HEK293 (cell line): ENCODE measurements at regions not wholly inside any gene's neighbourhood (a gene's known extent, or its start where the extent isn't known, plus 50 kb on each side); places are given as distances from the start of the nearest gene placed in this dataset.

Source experiments
- GLI4 ChIP-seq: fragments of 450-650 bp; formaldehyde crosslinking; IDR thresholded peaks from 2 replicates; pipeline ENCODE4 v1.5.1; 2016; ENCODE audit warnings: missing biosample characterization, missing genetic modification characterization
- KLF10 ChIP-seq: fragments of 450-650 bp; IDR thresholded peaks from 2 replicates; pipeline ENCODE4 v1.5.1; 2018; ENCODE audit warnings: missing biosample characterization, mild to moderate bottlenecking, missing genetic modification characterization
- MYNN ChIP-seq: fragments of 450-650 bp; formaldehyde crosslinking; IDR thresholded peaks from 2 replicates; pipeline ENCODE4 v1.5.1; 2016; ENCODE audit warnings: missing biosample characterization, missing genetic modification characterization, borderline replicate concordance
- REST ChIP-seq: fragments of 450-650 bp; formaldehyde crosslinking; IDR thresholded peaks from 2 replicates; pipeline ENCODE4 v1.5.1; 2016; ENCODE audit warnings: missing biosample characterization, missing genetic modification characterization
- YY1 ChIP-seq: fragments of 450-650 bp; formaldehyde crosslinking; IDR thresholded peaks from 2 replicates; pipeline ENCODE4 v1.5.1; 2018; ENCODE audit warnings: missing biosample characterization, missing genetic modification characterization
- ZNF37A ChIP-seq: fragments of 450-650 bp; IDR thresholded peaks from 2 replicates; pipeline ENCODE4 v1.5.1; 2018; ENCODE audit warnings: missing biosample characterization, missing genetic modification characterization
- ZNF416 ChIP-seq: fragments of 450-650 bp; formaldehyde crosslinking; IDR thresholded peaks from 2 replicates; pipeline ENCODE4 v1.5.1; 2016; ENCODE audit warnings: missing biosample characterization, missing genetic modification characterization
- ZNF530 ChIP-seq: fragments of 450-650 bp; formaldehyde crosslinking; IDR thresholded peaks from 2 replicates; pipeline ENCODE4 v1.5.1; 2016; ENCODE audit warnings: low read depth, missing biosample characterization, missing genetic modification characterization
- ZNF768 ChIP-seq: fragments of 450-650 bp; formaldehyde crosslinking; IDR thresholded peaks from 2 replicates; pipeline ENCODE4 v1.5.1; 2018; ENCODE audit warnings: missing biosample characterization, mild to moderate bottlenecking, missing genetic modification characterization
- ZNF777 ChIP-seq: fragments of 450-650 bp; formaldehyde crosslinking; IDR thresholded peaks from 2 replicates; pipeline ENCODE4 v1.5.1; 2017; ENCODE audit warnings: missing biosample characterization, missing genetic modification characterization, borderline replicate concordance
- TF ChIP-seq, protein P1 (sequence below): fragments of 450-650 bp; formaldehyde crosslinking; IDR thresholded peaks from 2 replicates; pipeline ENCODE4 v1.5.1; 2016; ENCODE audit warnings: missing biosample characterization, missing genetic modification characterization

DNA sequence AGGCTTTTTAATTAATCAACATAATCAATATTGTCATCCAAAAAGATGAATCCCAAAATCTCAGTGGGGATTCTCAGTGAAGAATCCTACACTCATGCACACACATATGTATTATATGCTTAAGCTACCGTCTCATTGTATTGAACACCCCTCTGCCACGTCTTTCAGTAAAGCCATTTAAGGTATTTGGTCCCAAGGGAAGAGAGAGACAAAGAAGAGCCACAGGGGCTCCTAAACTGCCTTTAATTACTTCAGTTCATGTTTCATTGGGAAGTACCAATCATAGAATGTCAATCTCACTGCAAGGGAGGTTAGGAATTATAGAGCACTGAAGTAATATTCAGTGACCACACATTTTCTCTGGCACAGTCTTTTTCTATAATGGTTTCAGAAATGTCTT, 388.6 kb upstream of the NEGR1 start:
- no peak for TF ChIP-seq ZNF37A (tag by site-specific recombination)
- TF ChIP-seq ZNF777 (tag by site-specific recombination) = no peak
- TF ChIP-seq, protein P1, sequence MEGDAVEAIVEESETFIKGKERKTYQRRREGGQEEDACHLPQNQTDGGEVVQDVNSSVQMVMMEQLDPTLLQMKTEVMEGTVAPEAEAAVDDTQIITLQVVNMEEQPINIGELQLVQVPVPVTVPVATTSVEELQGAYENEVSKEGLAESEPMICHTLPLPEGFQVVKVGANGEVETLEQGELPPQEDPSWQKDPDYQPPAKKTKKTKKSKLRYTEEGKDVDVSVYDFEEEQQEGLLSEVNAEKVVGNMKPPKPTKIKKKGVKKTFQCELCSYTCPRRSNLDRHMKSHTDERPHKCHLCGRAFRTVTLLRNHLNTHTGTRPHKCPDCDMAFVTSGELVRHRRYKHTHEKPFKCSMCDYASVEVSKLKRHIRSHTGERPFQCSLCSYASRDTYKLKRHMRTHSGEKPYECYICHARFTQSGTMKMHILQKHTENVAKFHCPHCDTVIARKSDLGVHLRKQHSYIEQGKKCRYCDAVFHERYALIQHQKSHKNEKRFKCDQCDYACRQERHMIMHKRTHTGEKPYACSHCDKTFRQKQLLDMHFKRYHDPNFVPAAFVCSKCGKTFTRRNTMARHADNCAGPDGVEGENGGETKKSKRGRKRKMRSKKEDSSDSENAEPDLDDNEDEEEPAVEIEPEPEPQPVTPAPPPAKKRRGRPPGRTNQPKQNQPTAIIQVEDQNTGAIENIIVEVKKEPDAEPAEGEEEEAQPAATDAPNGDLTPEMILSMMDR (tag by site-specific recombination) = no peak
- no peak for TF ChIP-seq YY1
- no peak for TF ChIP-seq ZNF530 (tag by site-specific recombination)
- TF ChIP-seq ZNF768 (tag by site-specific recombination) = no peak
- no peak for TF ChIP-seq KLF10 (tag by site-specific recombination)
- TF ChIP-seq ZNF416 = no peak
- TF ChIP-seq MYNN (tag by site-specific recombination) = no peak
- no peak for TF ChIP-seq REST (tag by site-specific recombination)
- TF ChIP-seq GLI4 (tag by site-specific recombination) = no peak
